ENCODE measurements at regions not wholly inside any gene's neighbourhood (a gene's known extent, or its start where the extent isn't known, plus 50 kb on each side); places are given as distances from the start of the nearest gene placed in this dataset.

DNA sequence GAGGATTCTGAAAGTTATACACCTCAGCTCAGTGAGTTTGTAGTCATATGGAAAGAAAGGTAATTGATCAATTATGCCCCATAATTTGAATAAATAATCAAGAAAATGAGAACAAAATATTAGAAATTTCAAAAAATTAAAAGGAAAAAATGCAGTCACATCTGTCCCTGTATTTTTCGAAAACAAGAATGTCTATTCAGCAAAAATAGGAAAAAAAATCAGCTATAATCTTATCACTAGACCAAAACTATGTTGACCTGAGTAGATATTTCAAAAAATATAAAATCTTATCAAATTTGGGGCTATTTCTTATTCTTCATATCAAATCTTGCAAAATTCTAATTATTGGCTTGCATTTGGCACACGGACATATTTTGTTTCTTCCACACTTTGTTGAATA, 501.2 kb upstream of the CNTN3 start:
- no peak for ATAC-seq
- TF ChIP-seq ZFP30 (CRISPR knock-in tag; IDR thresholded peaks at IDR 0.05) (no peak), ZNF70 (CRISPR knock-in tag; IDR thresholded peaks at IDR 0.05) (no peak), PPARA (CRISPR knock-in tag; IDR thresholded peaks at IDR 0.05; ENCODE audit: borderline replicate concordance) (no peak), ZC3H10 (CRISPR knock-in tag; IDR thresholded peaks at IDR 0.05) (no peak), ZFP3 (CRISPR knock-in tag; IDR thresholded peaks at IDR 0.05) (no peak), OSR1 (CRISPR knock-in tag; IDR thresholded peaks at IDR 0.05) (no peak), CSDC2 (CRISPR knock-in tag; IDR thresholded peaks at IDR 0.05) (no peak), TCF4 (CRISPR knock-in tag; IDR thresholded peaks at IDR 0.05; ENCODE audit: borderline replicate concordance) (no peak), ZNF8 (CRISPR knock-in tag; IDR thresholded peaks at IDR 0.05) (no peak), TOX (CRISPR knock-in tag; IDR thresholded peaks at IDR 0.05; ENCODE audit: borderline replicate concordance) (no peak), GLIS3 (CRISPR knock-in tag; IDR thresholded peaks at IDR 0.05) (no peak), ESRRG (CRISPR knock-in tag; IDR thresholded peaks at IDR 0.05) (no peak), BACH2 (CRISPR knock-in tag; IDR thresholded peaks at IDR 0.05; ENCODE audit: borderline replicate concordance) (no peak), ZNF565 (CRISPR knock-in tag; conservative IDR thresholded peaks at IDR 0.05; ENCODE audit: low read depth) (no peak), SNAI2 (CRISPR knock-in tag; IDR thresholded peaks at IDR 0.05) (no peak), ISL1 (CRISPR knock-in tag; IDR thresholded peaks at IDR 0.05) (no peak), RARB (CRISPR knock-in tag; IDR thresholded peaks at IDR 0.05) (no peak)
- TF ChIP-seq, protein P1, sequence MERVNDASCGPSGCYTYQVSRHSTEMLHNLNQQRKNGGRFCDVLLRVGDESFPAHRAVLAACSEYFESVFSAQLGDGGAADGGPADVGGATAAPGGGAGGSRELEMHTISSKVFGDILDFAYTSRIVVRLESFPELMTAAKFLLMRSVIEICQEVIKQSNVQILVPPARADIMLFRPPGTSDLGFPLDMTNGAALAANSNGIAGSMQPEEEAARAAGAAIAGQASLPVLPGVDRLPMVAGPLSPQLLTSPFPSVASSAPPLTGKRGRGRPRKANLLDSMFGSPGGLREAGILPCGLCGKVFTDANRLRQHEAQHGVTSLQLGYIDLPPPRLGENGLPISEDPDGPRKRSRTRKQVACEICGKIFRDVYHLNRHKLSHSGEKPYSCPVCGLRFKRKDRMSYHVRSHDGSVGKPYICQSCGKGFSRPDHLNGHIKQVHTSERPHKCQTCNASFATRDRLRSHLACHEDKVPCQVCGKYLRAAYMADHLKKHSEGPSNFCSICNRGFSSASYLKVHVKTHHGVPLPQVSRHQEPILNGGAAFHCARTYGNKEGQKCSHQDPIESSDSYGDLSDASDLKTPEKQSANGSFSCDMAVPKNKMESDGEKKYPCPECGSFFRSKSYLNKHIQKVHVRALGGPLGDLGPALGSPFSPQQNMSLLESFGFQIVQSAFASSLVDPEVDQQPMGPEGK (CRISPR knock-in tag; IDR thresholded peaks at IDR 0.05; ENCODE audit: borderline replicate concordance), result no peak
- TF ChIP-seq, protein P2, sequence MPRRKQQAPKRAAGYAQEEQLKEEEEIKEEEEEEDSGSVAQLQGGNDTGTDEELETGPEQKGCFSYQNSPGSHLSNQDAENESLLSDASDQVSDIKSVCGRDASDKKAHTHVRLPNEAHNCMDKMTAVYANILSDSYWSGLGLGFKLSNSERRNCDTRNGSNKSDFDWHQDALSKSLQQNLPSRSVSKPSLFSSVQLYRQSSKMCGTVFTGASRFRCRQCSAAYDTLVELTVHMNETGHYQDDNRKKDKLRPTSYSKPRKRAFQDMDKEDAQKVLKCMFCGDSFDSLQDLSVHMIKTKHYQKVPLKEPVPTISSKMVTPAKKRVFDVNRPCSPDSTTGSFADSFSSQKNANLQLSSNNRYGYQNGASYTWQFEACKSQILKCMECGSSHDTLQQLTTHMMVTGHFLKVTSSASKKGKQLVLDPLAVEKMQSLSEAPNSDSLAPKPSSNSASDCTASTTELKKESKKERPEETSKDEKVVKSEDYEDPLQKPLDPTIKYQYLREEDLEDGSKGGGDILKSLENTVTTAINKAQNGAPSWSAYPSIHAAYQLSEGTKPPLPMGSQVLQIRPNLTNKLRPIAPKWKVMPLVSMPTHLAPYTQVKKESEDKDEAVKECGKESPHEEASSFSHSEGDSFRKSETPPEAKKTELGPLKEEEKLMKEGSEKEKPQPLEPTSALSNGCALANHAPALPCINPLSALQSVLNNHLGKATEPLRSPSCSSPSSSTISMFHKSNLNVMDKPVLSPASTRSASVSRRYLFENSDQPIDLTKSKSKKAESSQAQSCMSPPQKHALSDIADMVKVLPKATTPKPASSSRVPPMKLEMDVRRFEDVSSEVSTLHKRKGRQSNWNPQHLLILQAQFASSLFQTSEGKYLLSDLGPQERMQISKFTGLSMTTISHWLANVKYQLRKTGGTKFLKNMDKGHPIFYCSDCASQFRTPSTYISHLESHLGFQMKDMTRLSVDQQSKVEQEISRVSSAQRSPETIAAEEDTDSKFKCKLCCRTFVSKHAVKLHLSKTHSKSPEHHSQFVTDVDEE (CRISPR knock-in tag; IDR thresholded peaks at IDR 0.05), result no peak
- TF ChIP-seq, protein P3, sequence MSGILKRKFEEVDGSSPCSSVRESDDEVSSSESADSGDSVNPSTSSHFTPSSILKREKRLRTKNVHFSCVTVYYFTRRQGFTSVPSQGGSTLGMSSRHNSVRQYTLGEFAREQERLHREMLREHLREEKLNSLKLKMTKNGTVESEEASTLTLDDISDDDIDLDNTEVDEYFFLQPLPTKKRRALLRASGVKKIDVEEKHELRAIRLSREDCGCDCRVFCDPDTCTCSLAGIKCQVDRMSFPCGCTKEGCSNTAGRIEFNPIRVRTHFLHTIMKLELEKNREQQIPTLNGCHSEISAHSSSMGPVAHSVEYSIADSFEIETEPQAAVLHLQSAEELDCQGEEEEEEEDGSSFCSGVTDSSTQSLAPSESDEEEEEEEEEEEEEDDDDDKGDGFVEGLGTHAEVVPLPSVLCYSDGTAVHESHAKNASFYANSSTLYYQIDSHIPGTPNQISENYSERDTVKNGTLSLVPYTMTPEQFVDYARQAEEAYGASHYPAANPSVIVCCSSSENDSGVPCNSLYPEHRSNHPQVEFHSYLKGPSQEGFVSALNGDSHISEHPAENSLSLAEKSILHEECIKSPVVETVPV (CRISPR knock-in tag; IDR thresholded peaks at IDR 0.05), result no peak

DNA sequence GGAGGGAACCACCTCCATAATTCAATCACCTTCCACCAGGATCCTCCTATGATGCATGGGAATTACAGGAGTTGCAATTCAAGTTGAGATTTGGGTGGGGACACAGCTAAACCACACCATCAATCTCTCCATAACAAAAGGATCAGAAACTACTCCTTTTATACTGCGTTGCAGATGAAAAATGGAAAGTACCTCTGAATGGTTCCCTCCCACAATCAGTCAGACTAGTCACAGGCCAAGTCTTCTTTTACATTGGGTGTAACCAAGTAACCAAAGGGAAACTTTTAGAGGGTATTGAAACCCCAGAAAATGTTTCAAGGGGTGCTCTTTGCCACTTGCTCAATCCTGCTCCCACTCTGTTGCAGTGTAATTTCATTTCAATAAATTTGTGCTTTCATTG, 504.3 kb upstream of the CNTN3 start:
- TF ChIP-seq, protein P4, sequence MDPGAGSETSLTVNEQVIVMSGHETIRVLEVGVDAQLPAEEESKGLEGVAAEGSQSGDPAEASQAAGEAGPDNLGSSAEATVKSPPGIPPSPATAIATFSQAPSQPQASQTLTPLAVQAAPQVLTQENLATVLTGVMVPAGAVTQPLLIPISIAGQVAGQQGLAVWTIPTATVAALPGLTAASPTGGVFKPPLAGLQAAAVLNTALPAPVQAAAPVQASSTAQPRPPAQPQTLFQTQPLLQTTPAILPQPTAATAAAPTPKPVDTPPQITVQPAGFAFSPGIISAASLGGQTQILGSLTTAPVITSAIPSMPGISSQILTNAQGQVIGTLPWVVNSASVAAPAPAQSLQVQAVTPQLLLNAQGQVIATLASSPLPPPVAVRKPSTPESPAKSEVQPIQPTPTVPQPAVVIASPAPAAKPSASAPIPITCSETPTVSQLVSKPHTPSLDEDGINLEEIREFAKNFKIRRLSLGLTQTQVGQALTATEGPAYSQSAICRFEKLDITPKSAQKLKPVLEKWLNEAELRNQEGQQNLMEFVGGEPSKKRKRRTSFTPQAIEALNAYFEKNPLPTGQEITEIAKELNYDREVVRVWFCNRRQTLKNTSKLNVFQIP (CRISPR knock-in tag; IDR thresholded peaks at IDR 0.05; ENCODE audit: borderline replicate concordance, low read depth), result no peak
- TF ChIP-seq ZNF8 (CRISPR knock-in tag; IDR thresholded peaks at IDR 0.05) (no peak), ESRRG (CRISPR knock-in tag; IDR thresholded peaks at IDR 0.05) (no peak), GLIS3 (CRISPR knock-in tag; IDR thresholded peaks at IDR 0.05) (no peak), BACH2 (CRISPR knock-in tag; IDR thresholded peaks at IDR 0.05; ENCODE audit: borderline replicate concordance) (no peak)
- TF ChIP-seq, protein P5, sequence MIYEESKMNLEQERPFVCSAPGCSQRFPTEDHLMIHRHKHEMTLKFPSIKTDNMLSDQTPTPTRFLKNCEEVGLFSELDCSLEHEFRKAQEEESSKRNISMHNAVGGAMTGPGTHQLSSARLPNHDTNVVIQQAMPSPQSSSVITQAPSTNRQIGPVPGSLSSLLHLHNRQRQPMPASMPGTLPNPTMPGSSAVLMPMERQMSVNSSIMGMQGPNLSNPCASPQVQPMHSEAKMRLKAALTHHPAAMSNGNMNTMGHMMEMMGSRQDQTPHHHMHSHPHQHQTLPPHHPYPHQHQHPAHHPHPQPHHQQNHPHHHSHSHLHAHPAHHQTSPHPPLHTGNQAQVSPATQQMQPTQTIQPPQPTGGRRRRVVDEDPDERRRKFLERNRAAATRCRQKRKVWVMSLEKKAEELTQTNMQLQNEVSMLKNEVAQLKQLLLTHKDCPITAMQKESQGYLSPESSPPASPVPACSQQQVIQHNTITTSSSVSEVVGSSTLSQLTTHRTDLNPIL (CRISPR knock-in tag; IDR thresholded peaks at IDR 0.05; ENCODE audit: low read depth), result no peak
- TF ChIP-seq, protein P2 (CRISPR knock-in tag; IDR thresholded peaks at IDR 0.05), result no peak
- no peak for ATAC-seq

All from SK-N-SH treated with all-trans-retinoic acid at 6 μM for 48 hours (cell line).